ENCODE measurements at regions not wholly inside any gene's neighbourhood (a gene's known extent, or its start where the extent isn't known, plus 50 kb on each side); places are given as distances from the start of the nearest gene placed in this dataset.

DNA sequence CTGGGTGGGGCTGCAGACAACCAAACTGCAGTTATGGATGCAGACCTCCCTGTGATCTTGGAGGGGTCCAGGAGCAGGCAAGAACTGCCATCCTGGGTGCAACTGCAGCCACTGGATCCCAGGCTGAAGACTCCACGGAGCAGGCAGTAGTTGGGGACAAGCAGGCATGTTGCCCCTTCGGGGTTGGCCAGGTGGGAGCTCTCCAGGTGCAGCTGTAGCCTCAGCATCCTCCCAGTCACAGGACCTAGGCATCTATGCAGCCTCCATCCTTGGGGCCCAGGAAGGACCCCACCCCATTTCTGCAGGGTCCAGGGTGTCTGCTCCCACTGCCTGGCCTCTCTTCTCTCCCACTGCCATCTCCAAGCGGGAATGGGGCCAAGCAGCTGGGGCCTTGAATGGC is 322.2 kb upstream of the RBMS3 start:
- Histone ChIP-seq H3K27ac (ENCODE audit: low read length) (no peak overlapping the region), H3K27me3 (ENCODE audit: control insufficient read depth, insufficient read depth, low read length) (no peaks in the 10 kb centered on the region), H3K4me1 (ENCODE audit: control insufficient read depth, low read depth, low read length) (no peaks in the 10 kb centered on the region), H3K4me3 (ENCODE audit: low read length) (no peak overlapping the region), H3K9ac (ENCODE audit: low read length) (no peak overlapping the region), H3K9me3 (ENCODE audit: control insufficient read depth, low read depth, low read length) (no peaks in the 10 kb centered on the region), H3K36me3 (ENCODE audit: control insufficient read depth, low read depth, low read length) (no peaks in the 10 kb centered on the region)

- no peak overlapping the region for H3K27ac ChIP-seq (ENCODE audit: low read length)
- no peaks in the 10 kb centered on the region for H3K9me3 ChIP-seq (ENCODE audit: control insufficient read depth, low read depth, low read length)
- no peaks in the 10 kb centered on the region for H3K36me3 ChIP-seq (ENCODE audit: control insufficient read depth, low read depth, low read length)
- no peak overlapping the region for H3K4me3 ChIP-seq (ENCODE audit: low read length)
- H3K27me3 ChIP-seq (ENCODE audit: control insufficient read depth, insufficient read depth, low read length): no peaks in the 10 kb centered on the region
- no peaks in the 10 kb centered on the region for H3K4me1 ChIP-seq (ENCODE audit: control insufficient read depth, low read depth, low read length)
- no peak overlapping the region for H3K9ac ChIP-seq (ENCODE audit: low read length)
Measured at GRCh38 chr3:28971156-28971555, 309.7 kb upstream of the RBMS3 start.

GRCh38 chr3:28972921-28973320 is 307.9 kb upstream of the RBMS3 start:
- no peaks in the 10 kb centered on the region for H3K4me1 ChIP-seq (ENCODE audit: control insufficient read depth, low read depth, low read length)
- H3K9me3 ChIP-seq (ENCODE audit: control insufficient read depth, low read depth, low read length): no peaks in the 10 kb centered on the region
- H3K36me3 ChIP-seq (ENCODE audit: control insufficient read depth, low read depth, low read length): no peaks in the 10 kb centered on the region
- H3K27ac ChIP-seq (ENCODE audit: low read length): no peak overlapping the region
- H3K4me3 ChIP-seq (ENCODE audit: low read length): no peak overlapping the region
- H3K27me3 ChIP-seq (ENCODE audit: control insufficient read depth, insufficient read depth, low read length): no peaks in the 10 kb centered on the region
- H3K9ac ChIP-seq (ENCODE audit: low read length): no peak overlapping the region

DNA sequence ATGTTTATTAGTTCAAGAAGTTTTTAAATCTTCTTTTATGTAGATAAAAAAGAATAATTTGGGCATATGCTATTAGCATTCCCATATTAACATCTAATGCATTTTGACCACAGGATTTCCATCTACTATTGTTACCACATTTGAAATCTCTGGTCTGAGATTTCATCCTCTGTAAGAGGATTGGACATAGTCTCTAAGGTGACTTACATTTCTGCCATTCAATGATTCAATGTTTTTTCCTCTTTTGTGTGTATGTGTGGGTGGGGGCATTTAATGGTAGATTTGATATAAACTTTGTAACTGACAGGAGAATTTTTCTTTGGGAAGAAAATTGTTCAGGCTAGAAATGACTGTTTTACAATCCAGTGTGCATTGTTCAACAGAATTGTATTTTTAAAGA is 307.3 kb upstream of the RBMS3 start:
- Histone ChIP-seq H3K36me3 (ENCODE audit: control insufficient read depth, low read depth, low read length) (no peaks in the 10 kb centered on the region), H3K4me3 (ENCODE audit: low read length) (no peak overlapping the region), H3K27ac (ENCODE audit: low read length) (no peak overlapping the region), H3K9me3 (ENCODE audit: control insufficient read depth, low read depth, low read length) (no peaks in the 10 kb centered on the region), H3K9ac (ENCODE audit: low read length) (no peak overlapping the region), H3K27me3 (ENCODE audit: control insufficient read depth, insufficient read depth, low read length) (no peaks in the 10 kb centered on the region), H3K4me1 (ENCODE audit: control insufficient read depth, low read depth, low read length) (no peaks in the 10 kb centered on the region)

DNA sequence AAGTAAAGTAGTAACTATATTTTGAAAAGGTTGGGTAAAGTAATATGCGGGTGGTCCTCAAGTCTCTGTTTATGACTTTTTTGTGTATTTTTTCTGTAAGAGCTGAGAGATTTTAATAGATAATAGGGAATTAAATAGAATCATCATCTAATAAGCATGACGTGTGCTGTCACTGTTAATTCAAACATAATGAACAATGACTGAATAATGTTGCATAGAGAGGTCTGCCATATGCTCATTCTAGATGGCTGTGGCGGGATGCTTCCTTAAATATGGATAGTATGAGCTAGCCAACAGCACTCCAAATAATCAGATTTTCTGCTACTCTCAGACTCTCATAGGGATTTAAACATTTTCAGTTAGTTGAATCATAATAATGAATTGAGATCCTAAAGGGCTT is 302.8 kb upstream of the RBMS3 start:
- Histone ChIP-seq H3K9ac (ENCODE audit: low read length) (no peak overlapping the region), H3K9me3 (ENCODE audit: control insufficient read depth, low read depth, low read length) (no peaks in the 10 kb centered on the region), H3K4me1 (ENCODE audit: control insufficient read depth, low read depth, low read length) (no peaks in the 10 kb centered on the region), H3K27me3 (ENCODE audit: control insufficient read depth, insufficient read depth, low read length) (no peaks in the 10 kb centered on the region), H3K36me3 (ENCODE audit: control insufficient read depth, low read depth, low read length) (no peaks in the 10 kb centered on the region), H3K4me3 (ENCODE audit: low read length) (no peak overlapping the region), H3K27ac (ENCODE audit: low read length) (no peak overlapping the region)

DNA sequence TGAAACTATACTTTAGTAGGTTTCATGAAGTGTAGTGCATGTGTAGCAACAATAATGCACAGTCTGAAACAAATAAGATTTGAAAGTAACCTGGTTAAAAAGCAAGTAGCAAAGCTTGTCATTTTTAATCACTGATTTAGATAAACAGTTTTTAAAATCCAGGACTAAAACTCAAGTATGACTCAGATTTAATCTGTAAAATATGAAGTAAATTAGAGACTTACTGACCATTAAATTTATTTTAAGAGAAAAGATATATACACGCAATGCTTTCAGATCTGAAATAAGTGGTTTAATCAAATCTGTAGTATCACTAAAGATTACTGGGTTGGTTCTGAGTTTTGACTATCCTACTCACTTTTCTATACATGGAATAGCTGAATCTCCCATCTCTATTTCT is 300.7 kb upstream of the RBMS3 start:
- no peak overlapping the region for H3K4me3 ChIP-seq (ENCODE audit: low read length)
- no peak overlapping the region for H3K27ac ChIP-seq (ENCODE audit: low read length)
- no peaks in the 10 kb centered on the region for H3K36me3 ChIP-seq (ENCODE audit: control insufficient read depth, low read depth, low read length)
- H3K4me1 ChIP-seq (ENCODE audit: control insufficient read depth, low read depth, low read length): no peaks in the 10 kb centered on the region
- no peaks in the 10 kb centered on the region for H3K9me3 ChIP-seq (ENCODE audit: control insufficient read depth, low read depth, low read length)
- no peaks in the 10 kb centered on the region for H3K27me3 ChIP-seq (ENCODE audit: control insufficient read depth, insufficient read depth, low read length)
- H3K9ac ChIP-seq (ENCODE audit: low read length): no peak overlapping the region

DNA sequence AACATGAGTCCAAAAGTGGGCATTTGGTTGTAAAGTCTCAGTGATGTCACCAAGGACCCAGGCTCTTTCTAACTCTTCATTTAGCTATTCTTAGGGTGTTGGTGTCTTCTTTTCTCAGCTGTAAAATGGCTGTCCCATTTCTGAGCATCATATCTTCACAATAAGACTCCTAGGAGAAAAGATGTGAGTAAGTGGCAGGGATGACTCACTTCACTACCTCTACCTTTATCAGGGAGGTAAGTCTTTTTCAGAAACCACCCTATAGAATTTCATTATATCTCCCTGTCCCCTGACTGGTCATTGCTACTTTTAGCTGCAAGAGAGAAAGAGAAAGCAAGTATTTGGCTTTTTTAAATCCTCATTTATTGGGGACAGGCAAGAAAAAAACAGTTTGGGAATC is 300.2 kb upstream of the RBMS3 start:
- Histone ChIP-seq H3K4me3 (ENCODE audit: low read length) (no peak overlapping the region), H3K36me3 (ENCODE audit: control insufficient read depth, low read depth, low read length) (no peaks in the 10 kb centered on the region), H3K27ac (ENCODE audit: low read length) (no peak overlapping the region), H3K4me1 (ENCODE audit: control insufficient read depth, low read depth, low read length) (no peaks in the 10 kb centered on the region), H3K9me3 (ENCODE audit: control insufficient read depth, low read depth, low read length) (no peaks in the 10 kb centered on the region), H3K27me3 (ENCODE audit: control insufficient read depth, insufficient read depth, low read length) (no peaks in the 10 kb centered on the region), H3K9ac (ENCODE audit: low read length) (no peak overlapping the region)

DNA sequence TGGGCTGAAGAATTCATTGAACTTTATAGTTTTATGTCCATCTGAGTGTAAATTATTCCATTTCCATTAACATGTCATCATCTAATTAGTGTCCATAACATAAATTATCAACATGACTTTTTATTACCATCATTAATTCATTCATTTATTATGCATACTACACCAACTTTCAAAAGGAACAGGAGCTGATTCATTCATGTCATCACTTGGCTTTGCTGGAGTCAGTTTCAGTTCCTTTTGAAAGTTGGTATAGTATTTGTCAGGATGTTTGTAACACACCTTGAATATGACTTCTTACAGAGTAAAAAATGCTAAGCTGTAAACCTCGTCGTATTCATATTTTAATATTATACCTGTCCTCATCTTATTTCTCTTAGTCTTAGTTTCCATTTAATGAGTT is 298.0 kb upstream of the RBMS3 start:
- no peaks in the 10 kb centered on the region for H3K9me3 ChIP-seq (ENCODE audit: control insufficient read depth, low read depth, low read length)
- H3K4me3 ChIP-seq (ENCODE audit: low read length): no peak overlapping the region
- H3K9ac ChIP-seq (ENCODE audit: low read length): no peak overlapping the region
- no peaks in the 10 kb centered on the region for H3K36me3 ChIP-seq (ENCODE audit: control insufficient read depth, low read depth, low read length)
- no peaks in the 10 kb centered on the region for H3K27me3 ChIP-seq (ENCODE audit: control insufficient read depth, insufficient read depth, low read length)
- H3K27ac ChIP-seq (ENCODE audit: low read length): no peak overlapping the region
- no peaks in the 10 kb centered on the region for H3K4me1 ChIP-seq (ENCODE audit: control insufficient read depth, low read depth, low read length)

GRCh38 chr3:28986922-28987321 is 293.9 kb upstream of the RBMS3 start:
- Histone ChIP-seq H3K9me3 (ENCODE audit: control insufficient read depth, low read depth, low read length) (no peaks in the 10 kb centered on the region), H3K4me3 (ENCODE audit: low read length) (no peak overlapping the region), H3K36me3 (ENCODE audit: control insufficient read depth, low read depth, low read length) (no peaks in the 10 kb centered on the region), H3K27ac (ENCODE audit: low read length) (no peak overlapping the region), H3K4me1 (ENCODE audit: control insufficient read depth, low read depth, low read length) (no peaks in the 10 kb centered on the region), H3K9ac (ENCODE audit: low read length) (no peak overlapping the region), H3K27me3 (ENCODE audit: control insufficient read depth, insufficient read depth, low read length) (no peaks in the 10 kb centered on the region)

- H3K9me3 ChIP-seq (ENCODE audit: control insufficient read depth, low read depth, low read length): no peaks in the 10 kb centered on the region
- no peak overlapping the region for H3K9ac ChIP-seq (ENCODE audit: low read length)
- no peaks in the 10 kb centered on the region for H3K27me3 ChIP-seq (ENCODE audit: control insufficient read depth, insufficient read depth, low read length)
- H3K4me1 ChIP-seq (ENCODE audit: control insufficient read depth, low read depth, low read length): no peaks in the 10 kb centered on the region
- no peak overlapping the region for H3K4me3 ChIP-seq (ENCODE audit: low read length)
- H3K36me3 ChIP-seq (ENCODE audit: control insufficient read depth, low read depth, low read length): no peaks in the 10 kb centered on the region
- H3K27ac ChIP-seq (ENCODE audit: low read length): no peak overlapping the region
Measured at GRCh38 chr3:28989646-28990089, 291.2 kb upstream of the RBMS3 start.

DNA sequence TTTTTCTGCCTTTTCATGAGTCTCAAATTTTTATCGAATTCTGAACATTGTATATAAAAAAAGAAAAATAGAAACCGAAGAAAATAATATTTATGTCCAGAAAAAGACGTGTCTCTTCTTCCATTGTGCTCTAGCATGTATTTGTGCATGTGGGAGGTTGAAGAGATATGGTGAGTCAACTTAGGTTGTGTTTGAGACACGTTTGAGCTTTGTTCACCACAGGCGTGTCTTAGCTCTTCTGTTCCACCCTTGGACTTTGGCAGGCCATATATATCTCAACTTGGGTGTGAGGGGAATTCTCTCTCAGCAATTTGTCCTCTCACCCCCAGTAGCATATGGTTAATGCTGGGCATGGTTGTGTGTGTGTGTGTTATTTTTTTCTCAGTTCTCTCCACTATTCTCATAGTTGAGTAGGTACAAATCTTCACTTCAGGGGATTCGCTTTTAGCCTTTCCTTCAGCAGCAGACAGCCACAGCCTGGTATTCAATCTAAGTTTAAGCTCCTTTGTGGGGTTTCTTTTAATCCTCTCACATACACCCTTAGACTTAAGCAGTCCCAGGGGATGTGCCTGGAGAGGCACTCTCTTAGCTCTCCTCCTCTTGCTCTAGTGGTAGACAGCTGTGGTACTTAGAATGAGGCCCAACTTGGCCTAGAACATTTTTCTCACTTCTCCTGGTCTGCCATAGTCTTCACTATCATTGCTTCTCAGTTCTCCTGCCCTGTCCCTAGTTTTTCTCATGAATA is 286.5 kb upstream of the RBMS3 start:
- Histone ChIP-seq H3K4me3 (ENCODE audit: low read length) (no peak overlapping the region), H3K9ac (ENCODE audit: low read length) (no peak overlapping the region), H3K4me1 (ENCODE audit: control insufficient read depth, low read depth, low read length) (no peaks in the 10 kb centered on the region), H3K27me3 (ENCODE audit: control insufficient read depth, insufficient read depth, low read length) (no peaks in the 10 kb centered on the region), H3K9me3 (ENCODE audit: control insufficient read depth, low read depth, low read length) (no peaks in the 10 kb centered on the region), H3K36me3 (ENCODE audit: control insufficient read depth, low read depth, low read length) (no peaks in the 10 kb centered on the region), H3K27ac (ENCODE audit: low read length) (no peak overlapping the region)

GRCh38 chr3:29004885-29005599 is 275.8 kb upstream of the RBMS3 start:
- no peaks in the 10 kb centered on the region for H3K4me1 ChIP-seq (ENCODE audit: control insufficient read depth, low read depth, low read length)
- no peak overlapping the region for H3K9ac ChIP-seq (ENCODE audit: low read length)
- no peaks in the 10 kb centered on the region for H3K9me3 ChIP-seq (ENCODE audit: control insufficient read depth, low read depth, low read length)
- no peak overlapping the region for H3K4me3 ChIP-seq (ENCODE audit: low read length)
- no peaks in the 10 kb centered on the region for H3K36me3 ChIP-seq (ENCODE audit: control insufficient read depth, low read depth, low read length)
- H3K27me3 ChIP-seq (ENCODE audit: control insufficient read depth, insufficient read depth, low read length): no peaks in the 10 kb centered on the region
- H3K27ac ChIP-seq (ENCODE audit: low read length): no peak overlapping the region
